GM19463 (cell line): ENCODE measurements at regions not wholly inside any gene's neighbourhood (a gene's known extent, or its start where the extent isn't known, plus 50 kb on each side); places are given as distances from the start of the nearest gene placed in this dataset.

Experiments
- ATAC-seq: cut with Tn5 transposase; IDR thresholded peaks from one replicate; pipeline ENCODE4 v1.9.1; 2021; ENCODE audit warnings: mild to moderate bottlenecking, moderate library complexity; ENCODE audit not compliant: unreplicated experiment

DNA sequence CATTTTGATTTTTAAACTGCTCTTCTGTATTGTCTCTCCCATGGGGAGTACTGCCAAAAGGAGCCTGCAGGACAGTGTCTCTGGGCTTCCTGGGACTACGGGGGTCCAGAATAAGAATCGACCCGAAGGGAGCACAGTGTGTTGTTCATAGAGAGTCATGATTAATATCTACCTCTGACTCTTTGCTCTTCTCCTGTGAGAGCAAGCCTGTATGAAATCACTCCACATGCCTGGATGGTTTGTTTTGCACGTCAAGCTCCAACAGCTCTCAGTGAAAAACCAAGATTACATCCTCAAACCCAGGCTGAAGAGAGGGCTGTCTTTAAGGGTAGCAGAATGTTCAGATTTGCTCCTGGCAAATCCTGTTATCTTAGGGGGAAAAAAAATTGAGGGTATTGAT is 1860.0 kb upstream of the WWC1 start:
- no peak for ATAC-seq

DNA sequence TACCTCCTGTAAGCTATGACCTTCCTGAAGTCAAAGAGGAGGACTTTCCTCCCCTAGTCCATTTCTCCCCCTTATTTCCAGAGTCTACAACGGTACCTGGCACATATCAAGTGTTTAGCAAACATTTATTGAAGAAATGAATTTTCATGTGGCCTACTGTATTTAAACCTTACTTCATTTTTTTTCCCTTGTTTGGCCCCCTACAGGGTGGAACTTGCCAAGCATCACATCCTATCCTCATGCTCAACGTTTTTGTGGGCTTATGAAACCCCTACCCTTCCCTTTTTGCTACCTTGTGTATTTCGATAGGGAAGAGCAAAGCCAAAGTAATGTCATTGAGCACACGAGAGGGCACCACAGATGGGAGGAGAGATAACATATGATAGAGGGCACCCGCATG is 1857.8 kb upstream of the WWC1 start:
- ATAC-seq: no peak

DNA sequence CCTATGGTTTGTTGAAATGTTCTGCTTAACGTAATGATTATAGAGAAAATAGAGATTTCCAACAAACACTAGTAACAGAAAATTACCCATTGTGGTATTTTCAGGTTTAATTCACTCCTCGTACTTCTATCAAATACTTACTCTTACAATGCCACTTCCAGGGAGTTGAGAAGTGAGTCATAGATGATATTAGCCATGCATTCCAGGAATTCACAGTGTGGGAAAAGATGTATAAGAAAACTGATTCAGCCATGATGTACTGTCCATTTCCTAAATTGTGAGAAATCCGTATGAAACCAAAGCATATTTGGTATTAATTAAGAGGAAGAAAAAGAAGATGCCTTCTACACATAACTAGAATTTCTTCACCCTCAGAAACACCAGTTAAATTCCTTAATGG is 1854.6 kb upstream of the WWC1 start:
- ATAC-seq: no peak

DNA sequence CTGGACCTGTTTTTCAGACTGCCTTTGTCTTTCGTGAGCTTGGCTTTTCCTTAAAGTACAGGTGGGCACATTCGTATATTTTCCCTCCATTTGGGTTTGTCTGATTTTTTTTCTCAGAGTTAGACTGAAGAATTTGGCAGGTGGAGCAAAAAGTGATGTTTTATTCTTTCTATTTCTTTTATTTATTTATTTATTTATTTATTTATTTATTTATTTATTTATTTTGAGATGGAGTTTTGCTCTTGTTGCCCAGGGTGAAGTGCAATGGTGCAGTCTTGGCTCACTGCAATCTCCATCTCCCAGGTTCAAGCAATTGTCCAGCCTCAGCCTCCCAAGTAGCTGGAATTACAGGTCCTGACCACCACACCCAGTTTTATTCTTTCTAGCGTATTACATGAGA is 1805.1 kb upstream of the WWC1 start:
- ATAC-seq: no peak

DNA sequence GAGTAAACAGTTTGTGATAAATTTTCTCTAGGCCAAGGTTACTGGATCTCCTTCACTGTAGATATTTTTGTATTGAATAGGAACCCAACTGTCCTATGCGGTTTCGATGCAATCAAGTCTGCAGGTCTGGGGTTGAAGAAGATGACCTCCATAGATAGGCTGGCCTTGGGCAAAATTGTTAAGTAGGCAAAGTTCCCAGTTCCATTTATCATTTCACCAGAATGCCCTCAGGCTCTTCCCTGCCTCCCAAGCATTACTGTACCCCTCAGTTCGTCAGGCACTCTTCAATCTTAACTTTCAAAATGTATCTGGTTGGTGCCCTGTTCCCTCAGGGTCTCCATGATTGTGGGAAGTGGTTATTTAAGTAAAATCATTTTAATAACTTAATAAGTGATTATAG is 1802.9 kb upstream of the WWC1 start:
- no peak for ATAC-seq

DNA sequence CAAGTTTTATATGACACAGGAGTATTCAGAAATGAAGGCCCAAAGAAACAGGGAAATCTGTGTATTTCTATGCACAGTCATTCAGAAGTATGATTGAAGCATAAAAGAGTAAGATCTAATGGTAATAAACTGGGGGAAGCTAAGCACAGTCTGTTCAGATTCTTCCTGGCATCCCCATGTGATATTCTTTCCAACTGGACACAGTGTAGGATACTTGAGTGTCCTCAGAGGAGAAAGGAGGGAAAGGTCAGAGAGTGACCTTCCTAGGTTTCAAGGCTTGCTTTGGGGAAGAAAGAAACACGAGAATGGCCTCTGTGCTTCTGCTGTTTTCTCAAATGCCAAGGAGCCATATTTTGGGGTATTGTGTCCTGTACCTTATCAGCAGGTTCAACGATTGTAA is 1798.4 kb upstream of the WWC1 start:
- no peak for ATAC-seq

DNA sequence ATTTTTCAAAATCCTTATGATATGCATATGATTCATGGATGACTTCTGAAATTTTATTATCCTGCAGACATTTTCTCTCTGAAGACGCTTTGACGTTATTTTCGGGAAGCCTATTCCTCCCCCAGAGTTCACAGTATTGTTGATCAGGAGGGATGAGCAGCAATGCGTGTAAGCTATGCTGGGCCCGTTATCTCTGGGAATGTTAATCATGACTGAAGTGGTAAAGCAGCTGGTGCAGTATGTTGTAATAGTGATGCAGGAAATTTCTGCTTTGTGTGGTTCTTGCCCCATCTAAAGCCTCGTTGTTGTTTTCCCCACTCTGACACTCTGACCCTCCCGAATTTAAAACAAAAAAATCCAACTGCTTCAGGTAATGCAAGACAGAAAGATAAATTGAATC is 1797.8 kb upstream of the WWC1 start:
- ATAC-seq: no peak

DNA sequence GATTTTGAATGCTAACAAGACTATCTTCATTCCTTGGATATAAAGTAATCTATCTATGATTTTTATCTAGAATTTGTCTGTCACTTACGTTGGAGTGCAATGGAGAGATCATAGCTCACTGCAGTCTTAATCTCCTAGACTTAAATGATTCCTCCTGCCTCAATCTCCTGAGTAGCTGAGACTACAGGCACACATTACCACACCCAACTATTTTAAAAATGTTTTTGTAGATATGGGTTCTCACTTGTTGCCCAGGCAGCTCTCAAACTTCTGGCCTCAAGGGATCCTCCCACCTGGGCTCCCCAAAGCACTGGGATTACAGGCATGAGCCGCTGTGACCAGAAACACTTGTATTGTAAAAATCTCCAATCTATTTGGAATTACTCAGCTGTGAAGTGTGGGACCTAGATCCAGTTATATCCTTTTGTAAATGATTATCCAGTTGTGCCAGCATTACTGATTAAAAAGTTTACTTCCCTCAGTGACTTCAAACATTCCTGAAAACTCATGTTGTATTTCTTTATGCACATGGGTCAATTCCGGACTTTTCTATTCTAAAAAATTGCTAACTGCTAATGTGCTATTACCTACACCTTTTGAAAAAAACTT is 1793.8 kb upstream of the WWC1 start:
- no peak for ATAC-seq

DNA sequence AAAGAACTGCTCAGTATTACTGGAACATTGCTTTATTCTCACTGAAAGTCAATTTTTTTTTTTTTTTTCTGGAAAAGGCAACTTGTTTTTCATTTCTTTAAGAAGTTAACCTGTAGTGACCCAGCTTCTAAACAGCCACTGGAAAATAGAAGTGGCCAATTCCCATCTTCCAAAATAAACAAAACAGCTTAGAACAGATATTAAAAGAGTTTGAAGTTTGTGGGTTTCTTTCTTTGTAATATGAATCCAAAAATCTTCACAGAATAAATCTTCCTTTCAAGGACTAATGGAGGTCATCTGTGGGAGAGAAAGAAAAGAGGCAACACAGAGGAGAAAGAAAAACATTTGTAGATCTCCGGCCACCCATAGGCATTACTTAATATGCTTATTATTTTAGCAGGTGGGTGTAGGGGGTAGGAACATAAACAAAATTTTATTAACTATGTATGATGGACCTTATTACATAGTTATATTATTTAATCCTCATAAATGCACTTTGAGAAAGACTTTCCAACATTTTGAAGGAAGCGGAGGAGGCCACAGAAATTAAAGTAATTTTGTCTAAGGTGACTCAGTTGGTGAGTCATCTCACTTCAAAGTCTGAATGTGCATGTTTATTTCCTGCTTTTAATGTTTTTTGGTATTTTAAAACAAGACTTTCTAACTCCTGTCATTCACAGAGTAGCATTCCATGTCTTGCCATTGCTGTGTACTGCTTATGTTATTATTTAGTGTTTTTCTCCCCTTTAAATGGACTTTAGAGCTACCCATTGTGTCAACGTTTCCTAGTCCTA is 1791.8 kb upstream of the WWC1 start:
- no peak for ATAC-seq

DNA sequence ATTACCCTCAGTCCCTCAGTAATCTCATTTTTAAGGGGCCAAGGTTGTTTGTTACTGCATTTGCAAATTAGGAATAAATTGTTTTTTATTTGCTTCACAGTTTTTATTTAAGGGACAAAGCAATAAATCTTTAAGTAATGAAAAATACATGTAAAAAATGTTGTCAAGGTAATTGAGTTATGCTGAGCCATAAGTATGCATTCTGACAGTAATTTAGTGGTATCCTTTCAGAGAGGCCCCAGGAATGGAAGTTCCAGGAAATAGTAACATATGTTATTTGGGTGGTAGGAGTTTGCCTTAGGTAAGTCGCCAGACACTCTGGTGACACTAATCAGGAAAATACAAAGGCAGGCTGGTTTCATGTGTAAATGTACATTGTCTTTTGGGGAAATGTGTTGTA is 1787.9 kb upstream of the WWC1 start:
- ATAC-seq: no peak

DNA sequence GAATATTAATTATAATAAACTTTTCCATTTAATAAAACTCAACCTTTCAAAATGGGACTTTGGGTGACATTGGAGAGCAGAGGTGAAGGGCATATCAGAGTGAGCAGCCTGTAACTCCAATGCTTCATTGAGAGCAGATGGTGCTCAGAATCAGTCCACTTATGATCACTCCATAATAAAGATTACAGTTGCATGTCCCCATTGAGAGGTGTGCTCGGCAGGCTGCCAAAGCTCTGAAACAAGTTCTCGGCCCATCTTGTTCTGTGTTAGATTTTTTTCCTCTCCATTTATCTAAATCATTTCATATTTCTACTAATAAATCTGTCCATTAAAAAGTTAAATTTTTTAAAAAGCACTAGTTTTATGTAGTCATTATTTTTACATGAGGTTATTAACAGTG is 1786.4 kb upstream of the WWC1 start:
- no peak for ATAC-seq

DNA sequence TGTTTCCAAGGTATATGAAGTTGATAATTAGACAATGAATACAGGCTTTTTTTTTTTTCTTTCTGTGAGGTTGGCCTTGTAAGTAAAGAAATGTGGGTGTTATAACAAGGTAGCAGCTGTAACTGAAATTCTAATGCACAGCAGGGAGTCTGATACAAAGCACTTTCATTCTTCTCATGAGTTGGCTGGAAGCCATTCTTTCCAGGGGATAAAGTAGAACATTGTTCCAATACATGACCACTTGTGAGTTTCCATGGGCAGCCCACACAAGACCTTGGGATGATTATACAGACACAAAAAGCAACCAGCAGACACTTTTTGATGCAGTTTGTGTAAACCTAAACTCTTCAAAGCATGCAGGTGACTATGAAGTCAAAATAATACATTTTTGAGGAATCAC is 1785.9 kb upstream of the WWC1 start:
- no peak for ATAC-seq

DNA sequence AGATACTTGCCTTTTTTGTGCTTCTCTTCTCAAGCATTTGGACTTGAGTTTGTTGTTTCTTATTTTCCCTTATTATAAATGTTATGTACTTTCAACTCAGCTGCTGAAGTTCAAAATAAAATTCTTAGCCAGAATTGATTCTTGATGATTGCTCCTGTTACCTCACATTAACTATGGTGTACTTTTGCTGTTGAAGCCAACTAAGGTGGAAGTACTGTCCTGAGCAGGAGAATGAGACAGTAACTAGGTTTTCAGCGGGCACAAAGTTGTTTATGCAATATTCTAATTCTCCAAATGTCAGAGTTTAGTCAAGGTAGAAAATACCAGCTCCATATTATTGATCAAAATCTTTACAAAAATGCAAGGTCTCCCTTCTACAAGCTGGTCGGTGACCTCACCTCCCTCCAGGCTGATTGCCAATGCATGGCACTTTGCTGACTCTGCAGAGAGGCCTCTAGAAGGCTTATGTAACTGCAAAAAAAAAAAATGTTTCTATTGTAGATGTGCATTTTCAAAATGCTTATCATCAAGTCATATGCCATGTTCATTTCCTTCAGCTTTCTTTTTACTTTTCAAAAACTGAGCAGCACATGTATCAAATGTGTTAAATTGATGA is 1783.5 kb upstream of the WWC1 start:
- no peak for ATAC-seq

DNA sequence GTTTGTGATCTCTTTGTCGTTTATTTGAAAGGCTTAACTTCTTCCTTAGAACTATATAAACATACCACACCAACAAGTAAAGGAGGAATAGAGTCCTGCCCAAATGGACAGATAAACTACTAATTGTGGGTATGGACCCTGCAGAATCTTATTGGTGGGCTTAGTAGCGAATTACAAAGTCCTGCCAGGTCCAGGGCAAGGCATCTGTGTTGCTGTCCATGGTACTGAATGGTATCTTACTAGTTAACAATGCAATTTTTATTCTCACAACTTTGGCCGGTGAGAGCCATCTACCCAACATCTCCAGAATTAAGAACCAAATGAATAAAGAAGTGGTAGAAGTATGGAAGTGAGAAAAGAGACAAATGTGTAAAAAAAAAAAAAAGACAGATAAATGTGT is 1782.4 kb upstream of the WWC1 start:
- no peak for ATAC-seq

DNA sequence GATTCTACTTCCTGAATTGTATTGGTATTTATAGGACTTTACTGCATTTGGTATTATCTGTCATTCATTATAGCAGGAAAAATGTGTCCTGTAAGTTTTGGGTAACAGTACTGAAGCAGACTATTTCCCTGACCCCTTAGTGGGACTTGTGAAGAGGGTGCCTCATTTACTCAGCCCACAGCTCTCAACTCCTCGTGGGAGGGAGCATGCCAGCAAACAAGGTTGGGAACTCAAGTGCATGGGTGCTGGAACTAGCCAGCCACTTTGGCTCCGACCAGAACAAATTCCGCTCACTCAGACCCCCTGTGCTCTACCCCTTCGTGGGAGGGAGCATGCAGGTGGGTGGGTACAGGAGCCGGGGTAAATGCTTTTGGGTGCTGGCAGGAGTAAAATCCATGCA is 1773.5 kb upstream of the WWC1 start:
- ATAC-seq: no peak

DNA sequence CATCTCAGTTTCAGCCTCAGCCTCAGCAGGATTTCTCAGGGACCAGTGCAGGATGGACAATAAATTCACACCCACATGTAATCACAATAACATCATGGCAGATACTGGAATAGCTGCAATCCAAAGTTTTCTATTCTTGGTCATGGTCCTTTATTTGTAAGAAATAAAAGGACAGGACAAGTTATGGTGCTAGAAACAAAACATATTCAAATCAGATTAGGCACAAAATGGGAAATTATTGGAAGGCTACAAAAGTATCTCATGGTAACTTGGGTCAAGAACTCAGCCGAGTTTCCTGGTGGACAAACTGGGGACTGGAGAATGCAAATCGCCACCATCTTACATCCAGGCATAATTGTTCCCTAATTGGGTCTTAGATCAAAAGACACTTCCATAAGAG is 1768.2 kb upstream of the WWC1 start:
- ATAC-seq: no peak

DNA sequence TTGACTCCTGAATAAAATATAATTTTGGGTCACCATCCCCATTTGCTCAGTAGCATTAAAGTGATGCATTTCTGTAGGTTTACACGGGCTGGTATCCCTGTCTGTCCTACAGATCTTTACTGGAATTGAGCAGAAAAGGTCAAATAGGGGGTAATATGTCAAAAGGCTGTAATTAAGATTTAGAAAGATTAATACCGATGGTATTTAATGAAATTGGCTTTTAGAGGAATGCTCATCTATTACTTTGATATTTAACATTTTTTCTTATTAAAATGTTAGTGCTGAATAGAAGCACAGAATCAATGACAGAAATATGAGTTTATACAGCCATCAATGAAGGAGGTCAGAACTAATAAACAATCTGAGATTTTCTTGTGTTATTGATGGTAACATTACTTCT is 1762.2 kb upstream of the WWC1 start:
- ATAC-seq: no peak

DNA sequence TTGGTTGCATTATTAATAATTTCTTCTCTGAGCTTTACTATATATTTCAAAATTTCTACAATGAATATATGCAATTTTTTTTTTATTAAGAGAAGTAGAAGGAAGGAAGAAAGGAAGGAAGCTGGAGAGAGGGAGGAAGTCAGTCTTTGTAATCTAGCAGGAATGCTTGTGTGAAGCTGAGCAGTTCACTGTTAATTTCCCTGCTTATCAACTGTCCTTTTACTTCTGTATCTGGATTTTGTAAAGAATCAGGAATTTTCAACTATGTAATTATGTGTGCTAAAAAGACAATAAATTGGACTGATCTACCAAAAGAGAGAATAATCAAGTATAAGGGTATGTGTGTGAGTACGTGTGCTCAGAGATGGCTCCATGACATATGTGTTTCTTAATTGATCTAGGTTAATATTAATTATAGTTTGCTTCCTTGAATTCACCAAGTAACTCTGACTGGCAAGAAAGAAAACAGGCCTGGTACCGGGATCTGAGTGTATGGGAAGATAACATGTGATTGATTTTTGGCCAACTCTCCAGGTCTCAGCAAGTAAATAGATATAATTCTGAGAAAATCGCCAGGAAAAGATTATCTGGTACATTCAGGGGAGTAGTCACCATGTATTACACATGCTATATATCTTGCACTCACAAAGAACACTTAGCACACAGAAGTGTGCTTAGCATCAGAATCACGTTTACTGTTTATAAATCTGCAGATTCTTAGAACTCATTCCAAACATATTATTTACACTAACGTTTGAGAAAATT is 1758.8 kb upstream of the WWC1 start:
- ATAC-seq: no peak

DNA sequence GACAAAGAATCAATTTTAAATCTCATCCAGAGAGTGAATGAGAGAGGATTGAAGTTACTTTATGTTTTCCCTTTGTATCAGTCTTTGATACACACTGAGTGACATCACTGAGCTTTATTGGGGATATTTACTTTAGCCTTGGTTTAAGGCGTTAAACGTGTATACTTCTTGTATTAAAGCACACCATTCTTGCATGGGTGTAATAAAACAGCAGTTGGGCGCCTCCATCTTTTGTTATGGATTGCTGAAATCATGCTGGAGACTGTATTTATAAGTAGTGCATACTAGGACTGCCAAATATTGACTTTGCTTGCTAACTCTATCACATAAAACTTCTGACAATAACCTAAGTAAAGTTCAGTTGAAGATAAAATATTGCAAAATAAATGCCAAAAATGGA is 1755.8 kb upstream of the WWC1 start:
- ATAC-seq: no peak

DNA sequence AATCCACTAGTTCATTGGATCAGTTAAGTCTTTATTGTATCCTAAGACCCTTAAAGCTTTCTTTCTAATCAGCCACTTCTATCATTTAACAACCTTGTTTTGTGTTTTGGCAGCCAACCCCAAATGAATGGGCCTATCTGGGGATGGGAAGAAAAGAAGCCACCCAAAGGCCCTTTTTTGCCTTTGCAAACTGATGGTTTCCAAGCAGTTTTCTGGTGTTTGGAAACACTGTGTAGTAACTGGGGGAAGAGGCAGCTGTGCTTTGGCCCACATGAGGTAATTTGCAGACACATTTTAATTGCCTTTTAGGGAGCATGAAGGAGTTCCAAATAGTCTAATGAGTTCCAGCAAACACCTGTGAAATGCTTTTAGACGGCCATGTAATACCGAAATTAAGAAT is 1751.3 kb upstream of the WWC1 start:
- ATAC-seq: no peak

DNA sequence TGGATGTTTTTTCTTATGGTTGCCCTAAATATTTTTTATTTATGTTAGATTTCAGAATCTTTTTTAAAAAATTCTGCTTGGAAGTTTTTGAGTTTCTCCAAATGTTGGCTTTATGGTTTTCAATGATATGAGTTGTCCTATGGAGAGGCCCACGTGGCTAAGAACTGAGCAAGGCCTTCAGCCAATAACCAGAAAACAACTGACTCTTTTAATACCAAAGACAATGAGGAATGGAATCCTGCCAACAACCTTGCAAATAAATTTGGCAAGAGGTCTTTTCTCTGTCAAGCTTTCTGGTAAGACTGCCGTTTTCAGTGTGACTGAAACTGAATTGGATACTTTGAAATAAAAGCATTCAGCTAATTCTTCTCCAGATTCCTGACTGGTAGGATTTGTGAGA is 1740.1 kb upstream of the WWC1 start:
- no peak for ATAC-seq

DNA sequence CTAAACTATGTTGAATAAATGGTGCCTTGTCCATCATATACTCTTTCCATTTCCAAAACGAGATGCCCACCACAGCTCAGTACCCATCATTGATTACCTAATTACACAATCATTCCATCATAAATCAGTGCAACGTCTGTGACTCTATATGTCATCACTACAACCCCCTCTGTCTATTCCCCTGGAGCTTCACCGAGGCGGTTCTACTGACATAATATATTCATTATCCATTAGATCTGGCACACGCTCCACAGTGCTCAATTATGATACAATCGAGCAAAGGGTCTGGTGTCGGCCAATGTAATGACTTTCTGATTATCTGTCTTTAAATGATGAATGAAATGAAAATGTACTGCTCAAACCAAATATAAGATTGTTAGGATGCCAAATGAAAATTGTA is 1737.7 kb upstream of the WWC1 start:
- ATAC-seq: no peak
